ENCODE measurements at regions not wholly inside any gene's neighbourhood (a gene's known extent, or its start where the extent isn't known, plus 50 kb on each side); places are given as distances from the start of the nearest gene placed in this dataset.

DNA sequence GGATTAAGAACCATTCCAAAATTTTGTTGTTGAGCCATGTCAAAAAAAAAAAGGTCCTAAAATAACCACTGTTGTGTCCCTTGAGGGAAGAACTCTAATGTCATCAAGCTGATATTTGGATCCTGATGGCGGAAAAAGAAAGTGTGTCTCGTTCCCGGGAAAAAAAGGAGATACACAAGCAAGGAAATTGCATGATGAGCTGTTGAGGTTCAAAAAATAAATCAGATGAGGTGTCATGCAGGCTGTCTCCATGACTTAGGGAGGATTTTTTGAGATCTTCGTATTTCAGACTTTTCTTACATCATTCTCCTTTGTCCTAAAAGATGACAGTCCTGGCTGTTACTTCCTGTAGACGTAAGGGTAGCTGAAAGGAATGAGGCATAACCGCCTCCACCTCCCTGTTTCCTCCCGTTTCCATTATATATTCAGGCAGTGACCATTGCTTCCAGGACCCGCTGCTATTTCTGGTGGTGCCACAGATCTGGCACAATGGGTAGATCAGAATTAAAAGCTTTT lies 117.3 kb upstream of the TNFAIP3 start:
- no peaks in the 10 kb centered on the region for H3K36me3 ChIP-seq (ENCODE audit: control insufficient read depth in 2 of 4, insufficient read depth in 4 of 4, low read length in 3 of 4)
- ChIA-PET CTCF (ENCODE audit: partially characterized antibody) (interaction anchor here (0.5 to 1.2 kb wide), 2 partner anchors 9 to 419 kb away, joined by 3 read pairs; no protein-coding TSS in a partner anchor), POLR2A (ENCODE audit: partially characterized antibody) (no interaction called here)
- H3K4me3 ChIP-seq (ENCODE audit: extremely low read depth in 1 of 4, insufficient read depth in 2 of 4, low read depth in 3 of 4, low read length in 4 of 4), result no peak overlapping the region
- no peaks in the 10 kb centered on the region; the same call in 1 of the 2 replicates for H3K23me2 ChIP-seq (ENCODE audit: low read depth, low read length)
- no peak overlapping the region for H2AK5ac ChIP-seq (ENCODE audit: low read depth, low read length)
- H2BK5ac ChIP-seq (ENCODE audit: low read depth, low read length), result no peak overlapping the region
- no peak overlapping the region for H2BK20ac ChIP-seq (ENCODE audit: low read length)
- no peak overlapping the region for H3K23ac ChIP-seq (ENCODE audit: insufficient read length)
- H3K9me3 ChIP-seq (ENCODE audit: insufficient read depth in 2 of 2, low read depth in 1 of 2, low read length in 1 of 2), result no peaks in the 10 kb centered on the region
- no peak overlapping the region for H3K56ac ChIP-seq (replicated peaks; ENCODE audit: insufficient read length, low read depth, low read length)
- no peak overlapping the region for H2BK15ac ChIP-seq (ENCODE audit: low read length)
- DNase-seq (ENCODE audit: low read depth in 1 of 2, low spot score in 2 of 2), result no peak
- no peaks in the 10 kb centered on the region for H3K79me1 ChIP-seq (ENCODE audit: low read depth, low read length)
- no peak overlapping the region for H3K18ac ChIP-seq (ENCODE audit: extremely low read depth, low read length)
- FAIRE-seq, result no peak
- no peaks in the 10 kb centered on the region for H3K27me3 ChIP-seq (replicated peaks in 1 of 4; ENCODE audit: control insufficient read depth in 3 of 4, extremely low read depth in 1 of 4, insufficient read depth in 3 of 4, low read length in 3 of 4)
- no peak overlapping the region for H4K5ac ChIP-seq (ENCODE audit: insufficient read length, low read depth, low read length)
- H4K91ac ChIP-seq (replicated peaks; ENCODE audit: insufficient read length, low read length), result no peak overlapping the region
- no peaks in the 10 kb centered on the region for H3K4me1 ChIP-seq (replicated peaks in 1 of 4; ENCODE audit: control insufficient read depth in 3 of 4, insufficient read depth in 4 of 4, low read length in 3 of 4)
- peak overlapping the region; percentile 41 for H2AFZ ChIP-seq (ENCODE audit: low read length)
- H3K79me2 ChIP-seq (ENCODE audit: control insufficient read depth in 1 of 2, insufficient read depth in 2 of 2, low read length in 2 of 2), result no peaks in the 10 kb centered on the region
- WGBS, 2 experiments (ENCODE audit: extremely low coverage in 1 of 2, insufficient coverage in 1 of 2, insufficient read length in 1 of 2, insufficient replicate concordance in 2 of 2, low coverage in 1 of 2, low lambda C conversion rate in 2 of 2, missing lambda C conversion rate in 1 of 2), result 78% methylated on average over 8 of the region's 8 CpGs; no CpG with 5 or more reads in 1 of the 2 experiments
- no peak overlapping the region for H3K4ac ChIP-seq (replicated peaks; ENCODE audit: insufficient read length, low read depth, low read length)
- H3K14ac ChIP-seq (ENCODE audit: insufficient read length), result no peak overlapping the region
- no peak overlapping the region for H3K27ac ChIP-seq (ENCODE audit: low read depth, low read length)
- no peak overlapping the region for H3K9ac ChIP-seq (replicated peaks in 1 of 4; ENCODE audit: extremely low read depth in 1 of 4, low read depth in 3 of 4, low read length in 3 of 4)
- H2BK12ac ChIP-seq (ENCODE audit: low read depth, low read length), result no peak overlapping the region
- H3K4me2 ChIP-seq (ENCODE audit: insufficient read depth in 1 of 2, low read depth in 2 of 2, low read length in 2 of 2), result no peak overlapping the region
- no peaks in the 10 kb centered on the region for H4K20me1 ChIP-seq (replicated peaks in 1 of 2; ENCODE audit: control insufficient read depth in 1 of 2, insufficient read depth in 2 of 2, low read length in 2 of 2)
- H2BK120ac ChIP-seq (replicated peaks; ENCODE audit: low read depth, low read length), result no peak overlapping the region
- no peak overlapping the region for H4K8ac ChIP-seq (ENCODE audit: extremely low read depth, insufficient read depth, low read length)
- no peak for TF ChIP-seq HDAC2 (IDR thresholded peaks at IDR 0.05; ENCODE audit: borderline replicate concordance in 1 of 2, low read depth in 2 of 2, low read length in 2 of 2)
- TF ChIP-seq RBBP5 (IDR thresholded peaks at IDR 0.05; ENCODE audit: borderline replicate concordance, low read depth, low read length), result no peak
- TF ChIP-seq HDAC6 (IDR thresholded peaks at IDR 0.05; ENCODE audit: low read depth, low read length), result no peak
- no peak for TF ChIP-seq BCL11A (IDR thresholded peaks at IDR 0.05; ENCODE audit: low read depth in 2 of 2, low read length in 2 of 2)
- TF ChIP-seq, protein P1, sequence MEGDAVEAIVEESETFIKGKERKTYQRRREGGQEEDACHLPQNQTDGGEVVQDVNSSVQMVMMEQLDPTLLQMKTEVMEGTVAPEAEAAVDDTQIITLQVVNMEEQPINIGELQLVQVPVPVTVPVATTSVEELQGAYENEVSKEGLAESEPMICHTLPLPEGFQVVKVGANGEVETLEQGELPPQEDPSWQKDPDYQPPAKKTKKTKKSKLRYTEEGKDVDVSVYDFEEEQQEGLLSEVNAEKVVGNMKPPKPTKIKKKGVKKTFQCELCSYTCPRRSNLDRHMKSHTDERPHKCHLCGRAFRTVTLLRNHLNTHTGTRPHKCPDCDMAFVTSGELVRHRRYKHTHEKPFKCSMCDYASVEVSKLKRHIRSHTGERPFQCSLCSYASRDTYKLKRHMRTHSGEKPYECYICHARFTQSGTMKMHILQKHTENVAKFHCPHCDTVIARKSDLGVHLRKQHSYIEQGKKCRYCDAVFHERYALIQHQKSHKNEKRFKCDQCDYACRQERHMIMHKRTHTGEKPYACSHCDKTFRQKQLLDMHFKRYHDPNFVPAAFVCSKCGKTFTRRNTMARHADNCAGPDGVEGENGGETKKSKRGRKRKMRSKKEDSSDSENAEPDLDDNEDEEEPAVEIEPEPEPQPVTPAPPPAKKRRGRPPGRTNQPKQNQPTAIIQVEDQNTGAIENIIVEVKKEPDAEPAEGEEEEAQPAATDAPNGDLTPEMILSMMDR (IDR thresholded peaks at IDR 0.05; ENCODE audit: control extremely low read depth in 1 of 3, insufficient read depth in 1 of 3, low read depth in 1 of 3, low read length in 3 of 3), result no peak
- TF ChIP-seq CREB1 (IDR thresholded peaks at IDR 0.05), result no peak
- no peak for TF ChIP-seq POLR2AphosphoS5 (IDR thresholded peaks at IDR 0.05; ENCODE audit: low read depth, low read length)

Data from H1 (cell line).